Osteocyte (in vitro differentiated cells): ENCODE measurements at regions not wholly inside any gene's neighbourhood (a gene's known extent, or its start where the extent isn't known, plus 50 kb on each side); places are given as distances from the start of the nearest gene placed in this dataset.

Source experiments
- DNase-seq: peaks from one replicate; pipeline ENCODE4 v3.0.0; 2021; ENCODE audit warnings: mixed read lengths; ENCODE audit not compliant: unreplicated experiment; ENCODE audit errors: extremely low spot score
- H3K27ac Mint-ChIP-seq: one replicate; pipeline ENCODE4 v1.8.0; 2021; ENCODE audit warnings: mild to moderate bottlenecking, mixed read lengths; ENCODE audit not compliant: unreplicated experiment
- H3K27me3 Mint-ChIP-seq: one replicate; pipeline ENCODE4 v1.8.0; 2021; ENCODE audit warnings: mixed read lengths; ENCODE audit not compliant: unreplicated experiment
- H3K36me3 Mint-ChIP-seq: one replicate; pipeline ENCODE4 v1.8.0; 2021; ENCODE audit warnings: mixed read lengths; ENCODE audit not compliant: unreplicated experiment
- H3K4me1 Mint-ChIP-seq: one replicate; pipeline ENCODE4 v1.8.0; 2021; ENCODE audit warnings: mixed read lengths; ENCODE audit not compliant: unreplicated experiment
- H3K4me3 Mint-ChIP-seq: one replicate; pipeline ENCODE4 v1.8.0; 2021; ENCODE audit warnings: mild to moderate bottlenecking, moderate library complexity, mixed read lengths; ENCODE audit not compliant: unreplicated experiment
- H3K9me3 Mint-ChIP-seq: one replicate; pipeline ENCODE4 v1.8.0; 2021; ENCODE audit warnings: mixed read lengths; ENCODE audit not compliant: unreplicated experiment
- CTCF ChIP-seq: fragments of 200-600 bp; sonication (generic); IDR thresholded peaks from 2 replicates; pipeline ENCODE4 v1.5.0; 2021; ENCODE audit warnings: antibody characterized with exemption, mild to moderate bottlenecking, moderate library complexity

DNA sequence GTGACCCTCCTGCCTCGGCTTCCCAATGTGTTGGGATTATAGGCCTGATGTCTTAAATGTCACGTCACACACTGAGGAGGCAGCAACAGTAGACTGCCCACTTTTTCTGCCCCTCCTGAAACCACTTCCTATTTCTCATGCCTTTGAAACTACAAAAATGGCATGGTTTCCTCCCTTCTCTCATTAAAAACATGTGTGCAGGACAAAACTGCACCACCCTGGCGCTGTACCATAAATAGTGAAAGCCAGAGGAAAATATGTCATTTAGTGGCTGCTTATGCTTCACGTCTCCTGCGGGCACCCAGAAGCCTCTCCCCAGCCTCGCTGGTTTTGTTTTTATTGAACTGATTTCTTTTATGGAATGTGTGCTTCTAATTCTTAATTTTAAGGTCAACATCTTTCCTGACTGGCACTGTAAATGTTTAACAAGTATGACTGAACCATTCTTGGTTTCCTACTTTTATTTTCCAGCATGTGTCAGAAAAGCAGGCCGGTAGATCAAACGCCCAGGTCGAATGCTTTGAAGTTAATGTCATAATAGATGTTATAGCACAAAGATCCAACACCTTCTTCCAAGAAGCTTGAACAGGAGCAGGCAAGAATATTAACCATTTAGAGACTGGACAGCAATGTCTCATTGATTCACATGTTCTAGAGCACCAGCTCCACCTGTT, 59.6 kb upstream of the C1orf87 start:
- Mint-ChIP-seq H3K27me3 (no peaks in the 10 kb centered on the region), H3K4me3 (peak overlapping the region; percentile 74), H3K27ac (peak overlapping the region; percentile 99), H3K9me3 (peaks cover 10% of the 10 kb centered on the region), H3K36me3 (peaks cover 14% of the 10 kb centered on the region), H3K4me1 (peaks cover 94% of the 10 kb centered on the region)
- peak; percentile 85 for DNase-seq
- peak; percentile 34 for TF ChIP-seq CTCF

GRCh38 chr1:60132108-60132507, 58.5 kb upstream of the C1orf87 start:
- Mint-ChIP-seq H3K27ac (peak overlapping the region; percentile 99), H3K4me3 (peak overlapping the region; percentile 70)
- no peak for TF ChIP-seq CTCF

GRCh38 chr1:60130703-60131102, 57.1 kb upstream of the C1orf87 start:
- Mint-ChIP-seq H3K4me1 (peaks cover 72% of the 10 kb centered on the region), H3K9me3 (peaks cover 16% of the 10 kb centered on the region), H3K36me3 (peaks cover 33% of the 10 kb centered on the region), H3K27ac (peak overlapping the region; percentile 99), H3K27me3 (no peaks in the 10 kb centered on the region), H3K4me3 (peak overlapping the region; percentile 70)
- DNase-seq = no peak
- TF ChIP-seq CTCF = no peak

More at GRCh38 chr1:60132108-60132507, 58.5 kb upstream of the C1orf87 start:
- Mint-ChIP-seq H3K27me3 (no peaks in the 10 kb centered on the region), H3K9me3 (peaks cover 16% of the 10 kb centered on the region), H3K36me3 (peaks cover 25% of the 10 kb centered on the region), H3K4me1 (peaks cover 84% of the 10 kb centered on the region)
- DNase-seq = no peak

- Mint-ChIP-seq H3K4me1 (peaks cover 64% of the 10 kb centered on the region), H3K27me3 (no peaks in the 10 kb centered on the region), H3K4me3 (peak overlapping the region; percentile 70), H3K9me3 (peaks cover 16% of the 10 kb centered on the region), H3K27ac (peak overlapping the region; percentile 76), H3K36me3 (peaks cover 33% of the 10 kb centered on the region)
- TF ChIP-seq CTCF = peak; percentile 36
- DNase-seq = no peak
Measured at GRCh38 chr1:60129911-60130310, 56.3 kb upstream of the C1orf87 start.

DNA sequence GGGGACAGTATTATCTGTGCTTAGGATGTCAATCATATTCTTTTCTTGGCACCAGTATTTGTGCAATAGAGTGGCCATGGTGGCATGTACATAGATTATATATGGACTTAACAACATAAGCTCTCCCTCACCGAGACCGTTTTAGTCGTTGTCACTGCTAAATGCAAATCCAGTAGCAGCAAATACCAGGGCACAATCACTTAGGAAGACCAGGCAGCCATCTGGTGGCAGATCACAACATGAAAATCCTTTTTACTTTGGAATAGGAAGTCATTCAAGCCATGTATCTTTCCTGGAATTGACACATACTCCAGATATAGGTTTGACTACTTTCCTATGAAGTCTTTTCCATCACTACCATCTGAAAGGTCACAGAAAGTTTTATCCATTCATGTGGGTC, 53.2 kb upstream of the C1orf87 start:
- Mint-ChIP-seq H3K36me3 (peaks cover 35% of the 10 kb centered on the region), H3K9me3 (peaks cover 20% of the 10 kb centered on the region), H3K27ac (no peak overlapping the region), H3K4me3 (no peak overlapping the region), H3K27me3 (no peaks in the 10 kb centered on the region), H3K4me1 (peaks cover 33% of the 10 kb centered on the region)
- DNase-seq = no peak
- peak; percentile 28 for TF ChIP-seq CTCF
